ENCODE measurements at regions not wholly inside any gene's neighbourhood (a gene's known extent, or its start where the extent isn't known, plus 50 kb on each side); places are given as distances from the start of the nearest gene placed in this dataset.
"Not testable (repeated sequence)": the region's sequence is repeated elsewhere in the genome, so short reads cannot be mapped to it uniquely, and the experiment has no call there.

DNA sequence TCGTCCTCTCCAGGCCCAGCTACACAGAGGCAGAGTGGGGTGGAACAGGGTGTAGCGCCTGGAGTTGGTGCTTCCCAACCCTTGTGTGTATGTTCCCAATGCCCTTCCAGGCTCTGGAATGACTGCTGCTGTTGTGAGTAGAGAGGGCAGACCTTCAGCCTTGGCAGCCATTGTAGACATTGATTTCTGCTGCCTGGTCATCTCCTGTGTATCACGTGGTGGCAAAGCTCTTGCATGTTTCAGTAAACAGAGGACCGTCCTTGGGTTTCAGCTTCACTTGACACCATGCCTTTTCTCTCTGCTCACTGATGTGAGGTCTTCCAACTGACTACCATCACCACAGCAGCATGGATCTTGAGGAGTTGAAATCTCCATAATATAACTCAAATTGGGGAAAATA is 397.9 kb downstream of the COG6 start:
- DNase-seq, result no peak

DNA sequence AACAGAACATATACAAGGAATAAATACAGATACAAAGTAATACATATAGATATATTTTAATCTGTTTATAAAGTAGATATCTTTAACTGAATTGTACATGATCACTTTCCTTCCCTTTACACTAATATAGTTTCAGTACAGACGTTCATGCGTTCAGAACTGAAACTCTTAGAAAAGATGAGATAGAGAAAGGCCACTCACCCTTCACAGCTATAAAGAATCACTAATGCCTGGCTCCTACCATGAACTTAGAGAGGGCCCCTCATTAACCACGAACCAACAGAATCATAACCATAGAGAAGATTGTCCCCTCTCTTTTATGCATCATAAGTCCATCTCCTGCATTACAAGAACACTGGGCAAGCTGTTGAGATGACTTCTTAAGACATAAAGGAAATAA is 399.0 kb downstream of the COG6 start:
- not testable (repeated sequence) for DNase-seq

DNA sequence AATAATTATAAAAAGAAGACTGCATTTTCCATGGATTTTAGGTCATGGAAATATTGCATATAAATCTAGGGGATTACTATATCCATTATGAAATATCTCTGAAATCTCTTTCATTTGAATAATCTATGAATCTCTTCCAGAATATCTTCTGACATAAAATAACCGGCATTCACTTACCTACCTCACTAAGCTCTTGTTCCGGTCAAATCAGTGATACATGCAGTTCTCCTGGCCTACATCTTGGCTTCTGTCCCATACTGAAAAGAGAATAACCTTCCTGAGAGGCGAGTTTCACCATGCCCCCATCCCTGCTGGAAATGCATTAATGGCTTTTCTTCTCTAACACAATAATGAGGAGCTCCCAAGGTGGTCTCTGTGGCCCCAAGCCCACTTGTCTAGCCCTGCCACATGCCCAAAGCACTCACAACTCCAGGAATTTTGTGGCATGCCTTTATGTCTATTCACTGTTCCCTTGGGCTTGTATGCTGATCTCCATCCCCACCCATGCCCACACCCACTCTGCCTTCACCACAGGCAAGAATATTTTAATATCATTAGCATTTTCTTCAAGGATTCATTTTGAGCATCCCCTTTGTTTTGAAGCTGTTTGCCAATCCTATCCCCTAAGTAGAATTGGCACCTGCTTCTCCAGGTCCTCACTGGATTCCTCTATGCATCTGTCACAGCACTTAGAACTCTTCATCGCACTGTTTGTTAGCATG is 401.6 kb downstream of the COG6 start:
- DNase-seq, result no peak

DNA sequence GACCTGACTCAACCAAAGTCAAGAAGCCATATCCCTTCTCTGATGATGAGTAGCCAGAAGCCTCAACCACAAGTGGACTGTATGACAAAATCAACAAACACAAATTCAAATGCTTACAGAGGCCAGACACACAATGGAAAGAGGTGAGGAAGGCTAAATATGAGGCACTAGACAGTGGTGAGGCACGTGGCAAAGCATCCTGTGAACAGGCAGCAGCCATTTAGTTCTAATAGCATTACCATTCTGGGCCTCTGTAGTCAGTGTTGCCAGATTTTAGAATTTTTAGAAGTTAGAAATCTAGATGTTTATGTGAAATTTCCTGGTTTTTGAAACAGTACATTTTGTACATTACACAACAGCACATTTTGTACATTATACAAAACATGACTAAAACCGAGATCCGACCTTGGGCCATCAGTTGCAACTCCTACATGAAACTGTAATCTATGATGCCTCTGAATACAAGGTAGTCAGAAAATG is 403.3 kb downstream of the COG6 start:
- no peak for DNase-seq

- no peak for DNase-seq
Measured at GRCh38 chr13:40059540-40060232, 404.2 kb downstream of the COG6 start.

DNA sequence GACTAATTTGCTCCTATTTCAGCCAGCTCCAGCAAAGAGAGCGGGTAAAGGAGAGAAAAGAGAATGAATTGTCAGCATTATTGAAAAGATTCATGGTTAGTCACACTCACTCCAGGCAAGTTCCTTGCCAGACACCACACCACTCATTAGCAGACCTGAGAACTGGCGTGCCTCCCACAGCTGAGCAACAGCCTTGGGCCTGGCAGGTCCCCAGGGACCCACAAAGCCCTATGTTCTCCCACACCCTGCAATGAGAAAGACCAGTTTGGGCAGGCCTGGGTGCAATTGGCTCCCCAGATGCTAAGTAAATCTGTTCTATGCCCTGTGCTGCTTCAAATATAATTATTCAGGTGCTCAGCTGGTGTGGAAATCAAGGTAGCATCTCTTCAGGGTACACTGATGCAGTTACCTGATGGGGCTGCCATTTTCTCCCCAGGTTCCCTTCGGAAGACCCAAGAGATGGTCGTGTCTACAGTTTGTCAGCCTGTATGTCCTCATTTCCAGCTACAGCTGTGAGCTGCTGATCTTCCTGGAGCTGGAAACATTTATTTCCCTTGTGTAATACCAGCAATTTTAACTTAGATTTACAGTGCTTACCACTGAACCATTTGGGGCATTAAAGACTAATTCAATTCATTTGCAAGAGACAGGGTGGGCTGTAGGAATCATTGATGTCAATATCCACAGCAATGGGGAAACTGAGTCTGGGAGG is 405.0 kb downstream of the COG6 start:
- peak; percentile 79 for DNase-seq

DNA sequence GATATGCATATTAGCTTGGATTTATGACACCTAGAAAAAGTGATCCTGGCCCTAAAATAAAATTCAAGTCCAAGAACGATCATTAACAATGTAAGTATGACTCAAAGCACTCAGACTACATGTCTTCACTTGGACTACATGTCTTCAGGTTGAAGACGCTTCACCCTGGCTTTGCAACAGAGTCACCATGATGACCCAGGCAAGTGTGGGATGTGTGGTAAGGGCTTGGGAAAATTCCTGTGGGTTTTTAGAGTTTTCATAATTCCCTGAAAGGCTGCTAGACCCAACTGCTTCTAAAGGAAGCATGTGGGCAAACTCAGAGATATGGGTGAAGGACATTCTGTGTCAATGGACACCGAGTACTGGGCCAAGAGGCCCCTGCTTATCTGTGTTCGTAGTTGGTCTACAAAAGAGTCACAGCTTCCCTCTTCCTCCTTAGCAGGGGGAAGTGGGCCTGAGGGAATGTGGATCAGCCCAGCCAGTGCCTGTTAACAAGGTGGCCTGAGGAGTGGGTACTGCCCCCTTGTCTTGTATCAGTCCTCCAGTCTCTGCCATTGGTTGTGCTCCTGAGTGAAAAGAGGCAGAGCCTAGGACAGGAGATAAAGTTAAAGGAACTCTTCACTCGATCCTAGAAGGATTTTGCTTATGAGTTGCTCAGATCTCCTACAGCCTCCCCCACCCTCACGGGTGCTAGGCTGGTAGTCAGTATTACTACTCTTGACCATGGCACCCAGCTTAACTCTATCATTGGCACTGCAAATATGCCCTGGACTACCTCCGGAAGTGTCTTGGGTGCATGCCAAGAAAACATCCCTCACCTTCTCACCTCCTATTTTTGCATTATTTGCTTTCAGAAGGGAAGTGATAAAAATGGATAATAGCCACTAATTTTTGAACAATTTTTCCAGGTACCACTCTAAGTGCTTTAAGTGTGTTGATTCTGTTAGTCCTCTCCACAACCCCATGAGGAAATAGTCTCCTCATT is 406.3 kb downstream of the COG6 start:
- DNase-seq, result no peak

DNA sequence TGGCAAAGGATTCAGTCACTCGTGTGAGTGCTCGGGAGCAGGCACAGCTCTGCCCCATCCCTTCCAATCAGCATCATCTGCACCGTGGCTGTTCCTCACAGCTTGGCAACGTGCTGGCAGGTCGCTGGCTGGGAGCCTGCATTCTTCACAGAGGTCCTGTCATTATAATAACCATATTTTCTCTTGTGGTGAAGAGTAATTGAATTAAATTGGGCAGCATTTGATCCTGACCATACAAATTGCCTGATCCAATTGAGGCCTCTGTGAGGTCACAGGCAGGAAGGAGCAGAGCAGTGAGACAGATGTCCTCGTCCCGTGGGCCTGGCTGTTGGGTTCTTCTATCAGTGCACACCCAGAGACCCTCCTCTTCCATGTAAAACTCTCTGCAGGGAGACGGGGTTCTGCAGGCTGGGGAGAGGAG is 407.8 kb downstream of the COG6 start:
- no peak for DNase-seq

- DNase-seq, result no peak
Measured at GRCh38 chr13:40063703-40064102, 408.2 kb downstream of the COG6 start.

DNA sequence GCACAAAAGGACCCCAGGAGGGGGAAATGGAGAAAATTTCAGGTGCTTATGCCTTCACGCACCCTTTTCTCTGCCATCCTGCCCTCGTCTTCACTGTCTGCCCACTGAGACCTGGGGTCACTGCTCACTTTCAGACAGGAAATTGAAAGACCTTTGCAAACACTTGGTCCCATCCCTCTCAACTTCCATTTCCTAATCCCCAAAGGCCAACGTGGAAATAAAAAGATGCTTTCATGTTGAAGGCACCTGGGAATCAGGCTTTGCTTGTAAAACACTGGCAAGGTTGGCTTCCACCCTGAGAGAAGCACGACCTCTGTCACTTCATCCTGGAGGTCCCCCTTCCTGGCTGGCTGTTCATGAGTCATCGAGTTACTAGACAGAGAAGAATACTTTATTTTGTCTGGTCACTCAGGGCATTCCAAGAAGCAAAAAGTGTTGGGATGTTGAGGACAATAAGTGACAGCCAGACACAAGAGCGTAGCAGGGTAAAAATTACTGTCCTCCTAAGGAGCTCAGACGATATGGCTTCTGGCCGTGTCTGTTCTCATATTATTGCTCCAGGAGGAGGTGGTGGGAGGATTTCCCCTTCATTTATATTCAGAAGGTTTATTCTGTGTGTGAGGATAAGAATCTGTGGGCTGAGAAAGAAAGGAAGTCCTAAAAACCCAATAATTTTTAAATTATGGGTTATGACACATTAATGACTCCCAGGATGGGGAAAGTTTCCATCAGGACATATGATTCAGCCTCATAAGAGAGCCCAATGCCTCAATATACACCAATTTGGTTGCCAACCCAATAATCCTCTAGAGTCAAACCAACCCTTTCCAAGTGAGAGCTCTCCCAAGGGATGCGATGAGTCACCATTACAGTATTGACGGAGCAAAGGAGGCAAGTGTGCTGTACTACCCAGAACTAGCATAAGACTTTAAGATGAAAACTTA is 409.0 kb downstream of the COG6 start:
- no peak for DNase-seq

- DNase-seq, result peak; percentile 19
Measured at GRCh38 chr13:40069173-40070044, 413.9 kb downstream of the COG6 start.

DNA sequence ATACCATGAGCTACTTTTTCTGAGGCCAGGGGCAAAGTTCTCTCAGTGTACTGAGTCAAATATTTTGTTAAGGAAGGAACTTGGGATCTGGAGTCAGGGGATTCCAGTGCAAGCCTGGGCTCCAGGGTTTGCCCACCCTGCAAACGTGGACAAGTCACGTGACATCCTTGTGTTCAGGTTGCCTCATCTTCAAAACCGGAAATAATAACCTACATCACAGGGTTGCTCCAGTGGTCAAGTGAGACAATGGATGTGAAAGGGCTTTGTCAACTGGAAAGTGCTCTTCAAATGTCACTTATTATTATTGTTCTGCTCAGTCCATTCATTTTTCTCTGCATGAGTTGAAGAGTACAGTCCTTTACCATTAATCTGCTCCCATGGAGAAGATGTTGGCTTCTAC is 414.9 kb downstream of the COG6 start:
- DNase-seq, result no peak

GRCh38 chr13:40072663-40073120 is 417.2 kb downstream of the COG6 start:
- DNase-seq, result no peak

DNA sequence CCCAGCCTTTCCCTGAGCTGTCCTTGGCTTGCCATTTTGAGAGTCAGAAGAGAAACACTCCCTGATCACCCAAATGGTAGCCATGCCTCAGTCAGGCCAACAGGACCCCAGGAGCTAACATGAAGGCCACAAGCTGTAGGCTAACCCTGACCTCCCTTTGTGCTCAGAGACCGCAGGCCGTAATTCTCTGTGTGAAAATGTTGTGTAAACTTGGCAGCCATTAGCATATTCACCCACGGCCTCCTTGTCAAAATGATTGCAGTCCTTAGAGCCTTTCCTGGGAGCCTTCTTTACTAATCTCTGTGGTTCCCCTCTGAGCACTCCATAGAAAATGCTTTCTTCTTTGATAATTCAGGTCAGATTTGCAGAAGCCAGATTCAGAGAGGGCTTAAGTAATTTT is 418.9 kb downstream of the COG6 start:
- no peak for DNase-seq

- no peak for DNase-seq
Measured at GRCh38 chr13:40075281-40075680, 419.8 kb downstream of the COG6 start.

GRCh38 chr13:40076765-40077362 is 421.4 kb downstream of the COG6 start:
- no peak for DNase-seq

DNA sequence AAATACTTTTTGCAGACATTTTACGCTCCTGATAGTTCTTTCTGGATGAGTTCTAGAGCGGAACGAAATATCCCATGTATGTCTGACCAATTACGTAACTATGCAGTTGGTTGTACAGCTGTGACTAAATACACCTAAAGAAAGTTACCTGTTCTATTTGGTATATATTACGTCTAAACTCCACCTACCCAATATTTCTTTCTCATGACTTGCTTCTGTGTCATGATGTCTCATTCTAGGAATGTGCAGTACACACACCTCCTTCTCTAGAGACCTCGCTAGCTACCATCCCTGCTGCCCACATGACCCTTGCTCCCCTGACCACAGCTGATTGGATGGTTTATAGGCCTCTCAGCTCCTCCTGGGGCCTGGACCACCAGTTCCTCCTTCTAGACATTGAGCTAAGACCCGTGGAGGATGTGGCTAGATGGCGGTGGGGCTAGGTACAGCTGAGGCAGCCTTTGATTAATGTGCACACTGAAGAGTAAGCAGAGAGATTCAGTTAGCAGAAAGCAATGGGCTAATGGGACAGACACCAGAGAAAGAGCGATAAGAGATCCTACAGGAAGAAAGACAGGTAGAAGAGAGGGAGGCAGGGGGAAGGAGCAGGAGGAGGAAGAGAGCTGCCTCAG is 422.1 kb downstream of the COG6 start:
- DNase-seq, result no peak

DNA sequence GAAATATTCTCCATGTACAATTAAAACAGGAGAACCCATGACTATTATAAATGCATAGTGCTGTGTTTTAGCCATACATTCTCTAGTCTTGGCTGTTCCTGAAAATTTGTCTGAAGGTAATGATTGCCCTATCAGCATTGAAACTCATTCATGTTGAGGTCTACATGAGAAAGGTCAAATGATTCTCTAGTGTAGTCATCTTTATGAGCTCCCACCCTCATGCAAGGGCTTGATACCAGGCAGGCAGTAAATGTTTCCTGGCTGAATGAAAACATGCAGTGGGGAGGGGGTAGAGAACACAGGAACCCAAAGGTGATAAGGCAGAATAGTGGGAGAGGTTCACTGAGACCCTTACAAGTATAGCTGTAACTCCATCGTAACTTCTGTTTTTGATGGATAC is 424.3 kb downstream of the COG6 start:
- DNase-seq, result no peak

- no peak for DNase-seq
Measured at GRCh38 chr13:40080676-40081075, 425.2 kb downstream of the COG6 start.

Data from NCI-H1105 (cell line).